ENCODE measurements at regions not wholly inside any gene's neighbourhood (a gene's known extent, or its start where the extent isn't known, plus 50 kb on each side); places are given as distances from the start of the nearest gene placed in this dataset.

DNA sequence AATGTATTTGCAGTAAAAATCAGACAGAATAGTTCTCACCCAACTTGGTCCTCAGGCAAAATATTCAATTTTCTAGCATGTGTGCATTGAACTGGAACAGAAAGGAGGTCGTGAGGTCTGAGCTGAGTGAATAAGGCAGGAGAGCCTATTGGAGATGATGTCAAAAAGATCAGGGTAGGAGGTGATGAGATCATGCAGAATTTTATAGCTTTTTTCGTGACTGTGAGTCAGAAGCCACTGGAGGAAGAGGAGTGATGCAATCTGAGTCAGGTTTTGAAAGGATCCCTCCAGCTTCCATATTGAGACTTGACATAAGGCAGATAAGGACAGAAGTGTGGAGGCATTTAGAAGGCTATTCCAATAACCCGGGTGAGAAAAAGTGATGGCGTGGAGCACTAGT lies 299.5 kb upstream of the SOX11 start:
- no peak for TF ChIP-seq EZH2phosphoT487 (IDR thresholded peaks at IDR 0.05; ENCODE audit: borderline replicate concordance)
- TF ChIP-seq, protein P1, sequence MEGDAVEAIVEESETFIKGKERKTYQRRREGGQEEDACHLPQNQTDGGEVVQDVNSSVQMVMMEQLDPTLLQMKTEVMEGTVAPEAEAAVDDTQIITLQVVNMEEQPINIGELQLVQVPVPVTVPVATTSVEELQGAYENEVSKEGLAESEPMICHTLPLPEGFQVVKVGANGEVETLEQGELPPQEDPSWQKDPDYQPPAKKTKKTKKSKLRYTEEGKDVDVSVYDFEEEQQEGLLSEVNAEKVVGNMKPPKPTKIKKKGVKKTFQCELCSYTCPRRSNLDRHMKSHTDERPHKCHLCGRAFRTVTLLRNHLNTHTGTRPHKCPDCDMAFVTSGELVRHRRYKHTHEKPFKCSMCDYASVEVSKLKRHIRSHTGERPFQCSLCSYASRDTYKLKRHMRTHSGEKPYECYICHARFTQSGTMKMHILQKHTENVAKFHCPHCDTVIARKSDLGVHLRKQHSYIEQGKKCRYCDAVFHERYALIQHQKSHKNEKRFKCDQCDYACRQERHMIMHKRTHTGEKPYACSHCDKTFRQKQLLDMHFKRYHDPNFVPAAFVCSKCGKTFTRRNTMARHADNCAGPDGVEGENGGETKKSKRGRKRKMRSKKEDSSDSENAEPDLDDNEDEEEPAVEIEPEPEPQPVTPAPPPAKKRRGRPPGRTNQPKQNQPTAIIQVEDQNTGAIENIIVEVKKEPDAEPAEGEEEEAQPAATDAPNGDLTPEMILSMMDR (conservative IDR thresholded peaks at IDR 0.05; ENCODE audit: low read length): no peak
